ENCODE measurements at regions not wholly inside any gene's neighbourhood (a gene's known extent, or its start where the extent isn't known, plus 50 kb on each side); places are given as distances from the start of the nearest gene placed in this dataset.

DNA sequence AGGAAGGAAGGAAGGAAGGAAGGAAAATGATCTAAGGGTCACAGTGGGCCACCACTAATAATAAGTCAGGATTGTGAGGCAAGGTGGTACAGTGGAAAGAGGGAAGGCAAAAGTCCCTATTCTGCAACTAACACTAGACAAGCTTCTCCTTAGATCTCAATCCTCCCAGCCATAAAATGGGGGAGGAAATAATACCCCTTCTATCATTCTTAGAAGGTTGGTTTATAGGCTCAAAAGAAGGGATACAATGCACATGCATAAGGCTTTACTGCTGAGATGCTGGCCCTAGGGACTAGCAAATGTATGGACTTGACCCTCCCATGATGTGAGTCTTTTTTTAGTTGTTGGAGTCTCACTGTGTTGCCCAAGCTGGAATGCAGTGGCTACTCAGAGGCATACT lies 167.7 kb upstream of the ZNF507 start:
- Histone ChIP-seq H4K5ac (ENCODE audit: low read length) (no peak overlapping the region), H3K79me1 (ENCODE audit: low read length) (no peaks in the 10 kb centered on the region), H3K18ac (ENCODE audit: low read length) (no peak overlapping the region), H3K4me1 (ENCODE audit: control insufficient read depth, low read depth, low read length) (no peaks in the 10 kb centered on the region), H3K56ac (ENCODE audit: low read length) (no peak overlapping the region), H2BK15ac (replicated peaks; ENCODE audit: low read depth) (no peak overlapping the region), H3K27me3 (ENCODE audit: insufficient read depth, low read length, poor library complexity) (no peaks in the 10 kb centered on the region), H2AK5ac (ENCODE audit: low read length) (no peak overlapping the region), H2BK120ac (ENCODE audit: low read depth, low read length) (no peak overlapping the region), H3K4me2 (ENCODE audit: low read length) (no peak overlapping the region), H4K8ac (ENCODE audit: low read depth, low read length) (no peak overlapping the region), H3K79me2 (ENCODE audit: control insufficient read depth, insufficient read depth, low read length) (no peaks in the 10 kb centered on the region), H2BK5ac (ENCODE audit: low read length) (no peak overlapping the region), H3K4ac (ENCODE audit: low read depth, low read length) (no peak overlapping the region), H3K27ac (ENCODE audit: low read depth, low read length) (no peak overlapping the region), H3K4me3 (ENCODE audit: low read length) (no peak overlapping the region), H3K36me3 (ENCODE audit: control insufficient read depth, insufficient read depth, low read length) (no peaks in the 10 kb centered on the region), H3K23ac (ENCODE audit: low read length) (no peak overlapping the region), H3K9ac (ENCODE audit: low read length) (no peak overlapping the region)
- no peak for DNase-seq

DNA sequence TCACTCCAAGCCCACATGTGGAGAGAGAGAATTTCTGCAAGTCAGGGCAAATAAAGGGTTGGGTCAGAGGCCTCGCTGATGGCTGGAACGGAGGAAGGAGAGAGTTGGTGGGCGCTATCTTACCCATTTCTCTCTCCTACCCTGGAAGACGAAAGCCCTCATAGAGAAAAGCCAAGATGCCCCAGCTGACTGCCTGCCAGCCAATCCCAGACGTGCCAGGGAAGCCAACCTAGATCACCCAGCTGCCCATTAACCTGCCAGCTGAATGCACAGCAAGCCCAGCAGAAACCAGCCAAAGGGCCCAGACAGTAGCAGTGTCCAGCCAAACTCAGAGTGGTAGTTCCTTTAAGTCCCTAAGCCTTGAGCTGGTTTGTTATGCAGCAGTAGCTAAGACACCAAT lies 167.0 kb upstream of the ZNF507 start:
- Histone ChIP-seq H3K4me2 (ENCODE audit: low read length) (no peak overlapping the region), H3K79me1 (ENCODE audit: low read length) (no peaks in the 10 kb centered on the region), H3K27ac (ENCODE audit: low read depth, low read length) (no peak overlapping the region), H3K27me3 (ENCODE audit: insufficient read depth, low read length, poor library complexity) (no peaks in the 10 kb centered on the region), H3K9ac (ENCODE audit: low read length) (no peak overlapping the region), H4K8ac (ENCODE audit: low read depth, low read length) (no peak overlapping the region), H4K5ac (ENCODE audit: low read length) (no peak overlapping the region), H3K4me3 (ENCODE audit: low read length) (no peak overlapping the region), H3K4me1 (ENCODE audit: control insufficient read depth, low read depth, low read length) (no peaks in the 10 kb centered on the region), H2BK15ac (replicated peaks; ENCODE audit: low read depth) (no peak overlapping the region), H2BK120ac (ENCODE audit: low read depth, low read length) (no peak overlapping the region), H3K23ac (ENCODE audit: low read length) (no peak overlapping the region), H3K4ac (ENCODE audit: low read depth, low read length) (no peak overlapping the region), H3K56ac (ENCODE audit: low read length) (no peak overlapping the region), H3K36me3 (ENCODE audit: control insufficient read depth, insufficient read depth, low read length) (no peaks in the 10 kb centered on the region), H2BK5ac (ENCODE audit: low read length) (no peak overlapping the region), H3K79me2 (ENCODE audit: control insufficient read depth, insufficient read depth, low read length) (no peaks in the 10 kb centered on the region), H3K18ac (ENCODE audit: low read length) (no peak overlapping the region), H2AK5ac (ENCODE audit: low read length) (no peak overlapping the region)
- WGBS (ENCODE audit: extremely low coverage, insufficient coverage, low lambda C conversion rate), result no CpG with 5 or more reads among the region's 5 CpGs
- DNase-seq, result peak; percentile 57

DNA sequence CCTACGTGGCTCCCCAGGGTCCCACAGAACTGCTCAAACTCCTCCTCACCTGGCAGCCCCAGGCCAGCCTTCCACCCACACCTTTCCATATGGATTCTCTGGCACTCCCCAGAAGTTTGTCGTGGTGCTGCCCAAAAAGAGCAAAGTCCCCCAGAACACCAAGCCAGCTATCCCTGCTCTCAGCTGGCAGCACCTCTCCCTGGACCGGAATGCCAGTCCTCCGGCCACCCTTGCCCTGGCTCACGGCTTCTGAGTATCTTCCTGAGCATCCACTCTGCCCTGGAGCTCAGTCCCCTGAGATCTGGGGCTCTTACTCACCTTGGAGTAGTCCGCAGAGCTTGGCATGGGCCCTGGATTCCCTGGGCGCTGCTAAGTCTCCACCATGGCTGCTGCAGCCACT lies 166.5 kb upstream of the ZNF507 start:
- Histone ChIP-seq H3K4ac (ENCODE audit: low read depth, low read length) (no peak overlapping the region), H2BK120ac (ENCODE audit: low read depth, low read length) (no peak overlapping the region), H3K23ac (ENCODE audit: low read length) (no peak overlapping the region), H4K5ac (ENCODE audit: low read length) (no peak overlapping the region), H3K18ac (ENCODE audit: low read length) (no peak overlapping the region), H3K4me2 (ENCODE audit: low read length) (no peak overlapping the region), H3K4me1 (ENCODE audit: control insufficient read depth, low read depth, low read length) (no peaks in the 10 kb centered on the region), H2AK5ac (ENCODE audit: low read length) (no peak overlapping the region), H2BK5ac (ENCODE audit: low read length) (no peak overlapping the region), H2BK15ac (replicated peaks; ENCODE audit: low read depth) (no peak overlapping the region), H3K79me1 (ENCODE audit: low read length) (no peaks in the 10 kb centered on the region), H3K27me3 (ENCODE audit: insufficient read depth, low read length, poor library complexity) (no peaks in the 10 kb centered on the region), H3K4me3 (ENCODE audit: low read length) (no peak overlapping the region), H3K56ac (ENCODE audit: low read length) (no peak overlapping the region), H3K9ac (ENCODE audit: low read length) (no peak overlapping the region), H4K8ac (ENCODE audit: low read depth, low read length) (no peak overlapping the region), H3K36me3 (ENCODE audit: control insufficient read depth, insufficient read depth, low read length) (no peaks in the 10 kb centered on the region), H3K79me2 (ENCODE audit: control insufficient read depth, insufficient read depth, low read length) (no peaks in the 10 kb centered on the region), H3K27ac (ENCODE audit: low read depth, low read length) (no peak overlapping the region)
- no peak for DNase-seq
- WGBS (ENCODE audit: extremely low coverage, insufficient coverage, low lambda C conversion rate), result no CpG with 5 or more reads among the region's 7 CpGs

DNA sequence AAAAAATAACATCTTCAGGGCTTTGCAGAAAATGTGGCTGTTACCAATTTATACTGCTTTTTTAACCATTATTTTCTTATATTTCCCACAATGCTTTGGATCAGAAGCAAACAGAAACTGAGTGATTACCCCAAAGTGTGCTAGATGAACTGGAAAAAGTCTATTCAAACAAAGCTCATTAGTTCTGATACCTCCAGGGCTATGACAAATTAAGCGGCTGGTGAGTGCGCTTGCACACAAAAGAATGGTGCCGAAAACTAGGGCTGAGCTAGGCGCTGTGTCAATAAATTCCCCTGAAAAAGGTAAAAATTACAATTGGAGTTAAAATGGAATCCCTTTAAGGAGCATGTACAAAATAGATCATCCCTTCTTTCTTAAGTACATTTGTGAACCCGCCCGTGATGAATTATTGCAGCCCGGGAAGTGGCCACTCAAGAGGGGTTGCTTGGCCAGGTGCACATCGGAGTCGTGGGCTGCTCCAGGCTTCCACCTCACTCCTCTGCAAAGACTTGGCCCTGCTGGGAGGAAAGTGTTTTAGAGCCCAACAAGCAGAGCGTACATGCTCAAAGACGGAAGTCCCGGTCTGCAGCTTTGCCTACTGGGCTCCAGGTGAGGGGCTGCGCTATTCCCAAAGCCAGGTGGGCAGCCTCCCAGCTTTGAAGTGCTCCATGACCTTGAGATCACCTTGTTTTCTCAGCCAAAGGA lies 164.0 kb upstream of the ZNF507 start:
- no peak overlapping the region for H3K4me2 ChIP-seq (ENCODE audit: low read length)
- no peak overlapping the region for H3K4ac ChIP-seq (ENCODE audit: low read depth, low read length)
- H3K36me3 ChIP-seq (ENCODE audit: control insufficient read depth, insufficient read depth, low read length), result no peaks in the 10 kb centered on the region
- no peak overlapping the region for H3K4me3 ChIP-seq (ENCODE audit: low read length)
- H3K4me1 ChIP-seq (ENCODE audit: control insufficient read depth, low read depth, low read length), result no peaks in the 10 kb centered on the region
- no peak overlapping the region for H4K5ac ChIP-seq (ENCODE audit: low read length)
- H3K23ac ChIP-seq (ENCODE audit: low read length), result no peak overlapping the region
- H3K27ac ChIP-seq (ENCODE audit: low read depth, low read length), result no peak overlapping the region
- H3K9ac ChIP-seq (ENCODE audit: low read length), result no peak overlapping the region
- H3K79me2 ChIP-seq (ENCODE audit: control insufficient read depth, insufficient read depth, low read length), result no peaks in the 10 kb centered on the region
- H2BK5ac ChIP-seq (ENCODE audit: low read length), result no peak overlapping the region
- H3K79me1 ChIP-seq (ENCODE audit: low read length), result no peaks in the 10 kb centered on the region
- no peak overlapping the region for H2AK5ac ChIP-seq (ENCODE audit: low read length)
- no peaks in the 10 kb centered on the region for H3K27me3 ChIP-seq (ENCODE audit: insufficient read depth, low read length, poor library complexity)
- no peak overlapping the region for H3K18ac ChIP-seq (ENCODE audit: low read length)
- no peak overlapping the region for H2BK120ac ChIP-seq (ENCODE audit: low read depth, low read length)
- no peak overlapping the region for H3K56ac ChIP-seq (ENCODE audit: low read length)
- H2BK15ac ChIP-seq (replicated peaks; ENCODE audit: low read depth), result no peak overlapping the region
- no peak for DNase-seq
- no CpG with 5 or more reads among the region's 13 CpGs for WGBS (ENCODE audit: extremely low coverage, insufficient coverage, low lambda C conversion rate)
- H4K8ac ChIP-seq (ENCODE audit: low read depth, low read length), result no peak overlapping the region

DNA sequence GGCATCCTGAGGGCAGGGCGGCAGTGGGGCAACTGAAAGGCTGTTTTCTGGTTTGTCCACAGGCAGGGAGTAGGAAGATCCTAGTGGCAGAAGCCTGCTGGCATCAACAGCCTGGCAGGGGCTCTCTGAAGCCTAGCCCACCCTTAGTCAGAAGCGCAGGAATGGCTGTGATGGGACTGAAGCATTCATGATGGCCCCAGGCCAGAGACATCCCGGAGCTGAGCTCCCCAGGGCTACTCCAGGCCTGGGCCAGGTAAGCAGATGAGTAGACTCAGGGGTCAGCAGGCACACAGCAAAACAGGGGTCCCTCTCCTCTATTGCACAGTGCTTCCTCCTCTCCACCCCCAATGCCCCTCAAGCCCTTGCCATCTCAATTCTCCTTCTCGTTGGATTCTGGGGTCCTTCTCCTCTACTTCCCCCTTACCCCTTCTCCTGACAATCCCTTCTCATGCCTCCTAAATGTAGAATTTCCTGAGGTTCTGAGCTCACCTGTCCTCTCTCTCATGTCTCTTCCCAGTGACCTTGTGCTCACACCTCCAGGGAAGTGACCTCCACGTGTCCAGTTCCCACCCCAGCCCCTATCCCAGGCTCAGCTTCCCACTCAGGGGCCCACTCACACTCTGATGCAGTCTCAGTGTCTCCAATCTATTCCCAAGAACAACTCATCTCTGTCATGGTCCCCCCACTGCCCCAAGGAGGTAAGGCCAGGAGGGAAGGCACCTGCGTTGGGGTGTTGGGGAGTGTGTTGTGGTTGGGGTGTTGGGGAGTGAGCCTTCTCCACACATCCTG lies 158.7 kb upstream of the ZNF507 start:
- no peaks in the 10 kb centered on the region for H3K36me3 ChIP-seq (ENCODE audit: control insufficient read depth, insufficient read depth, low read length)
- no peak overlapping the region for H3K27ac ChIP-seq (ENCODE audit: low read depth, low read length)
- H2BK120ac ChIP-seq (ENCODE audit: low read depth, low read length), result no peak overlapping the region
- H3K23ac ChIP-seq (ENCODE audit: low read length), result no peak overlapping the region
- no peak overlapping the region for H3K4me2 ChIP-seq (ENCODE audit: low read length)
- no peak overlapping the region for H3K18ac ChIP-seq (ENCODE audit: low read length)
- no peak overlapping the region for H3K4ac ChIP-seq (ENCODE audit: low read depth, low read length)
- H3K4me3 ChIP-seq (ENCODE audit: low read length), result no peak overlapping the region
- H2BK5ac ChIP-seq (ENCODE audit: low read length), result no peak overlapping the region
- H3K79me1 ChIP-seq (ENCODE audit: low read length), result no peaks in the 10 kb centered on the region
- H4K5ac ChIP-seq (ENCODE audit: low read length), result no peak overlapping the region
- no peaks in the 10 kb centered on the region for H3K79me2 ChIP-seq (ENCODE audit: control insufficient read depth, insufficient read depth, low read length)
- no peak overlapping the region for H3K9ac ChIP-seq (ENCODE audit: low read length)
- H3K4me1 ChIP-seq (ENCODE audit: control insufficient read depth, low read depth, low read length), result no peaks in the 10 kb centered on the region
- WGBS (ENCODE audit: extremely low coverage, insufficient coverage, low lambda C conversion rate), result no CpG with 5 or more reads among the region's 6 CpGs
- no peak for DNase-seq
- no peak overlapping the region for H3K56ac ChIP-seq (ENCODE audit: low read length)
- H3K27me3 ChIP-seq (ENCODE audit: insufficient read depth, low read length, poor library complexity), result no peaks in the 10 kb centered on the region
- no peak overlapping the region for H2BK15ac ChIP-seq (replicated peaks; ENCODE audit: low read depth)
- H2AK5ac ChIP-seq (ENCODE audit: low read length), result no peak overlapping the region
- H4K8ac ChIP-seq (ENCODE audit: low read depth, low read length), result no peak overlapping the region

All from mesendoderm (in vitro differentiated cells).